Omental fat pad (tissue), 3 donors: ENCODE measurements at regions not wholly inside any gene's neighbourhood (a gene's known extent, or its start where the extent isn't known, plus 50 kb on each side); places are given as distances from the start of the nearest gene placed in this dataset.

Experiments
- ATAC-seq: fragments of 150-250 bp; one replicate; pipeline ENCODE4 v1.9.1; 2016; ENCODE audit warnings: mild to moderate bottlenecking, moderate library complexity; ENCODE audit not compliant: low FRiP score
- DNase-seq: peaks from one replicate; pipeline ENCODE4 v3.0.0-alpha.2; 2019; ENCODE audit warnings: low spot score
- TF ChIP-seq, protein P1 (sequence below), 3 donors: fragments of 450-650 bp; IDR thresholded peaks; one replicate each; pipeline ENCODE4 v1.5.1; 2016 to 2017; ENCODE audit warnings: antibody characterized with exemption in 3 of 3, mild to moderate bottlenecking in 3 of 3, moderate library complexity in 2 of 3

GRCh38 chr15:57782731-57783130 lies 76.2 kb downstream of the POLR2M start:
- no peak for DNase-seq
- TF ChIP-seq, protein P1, sequence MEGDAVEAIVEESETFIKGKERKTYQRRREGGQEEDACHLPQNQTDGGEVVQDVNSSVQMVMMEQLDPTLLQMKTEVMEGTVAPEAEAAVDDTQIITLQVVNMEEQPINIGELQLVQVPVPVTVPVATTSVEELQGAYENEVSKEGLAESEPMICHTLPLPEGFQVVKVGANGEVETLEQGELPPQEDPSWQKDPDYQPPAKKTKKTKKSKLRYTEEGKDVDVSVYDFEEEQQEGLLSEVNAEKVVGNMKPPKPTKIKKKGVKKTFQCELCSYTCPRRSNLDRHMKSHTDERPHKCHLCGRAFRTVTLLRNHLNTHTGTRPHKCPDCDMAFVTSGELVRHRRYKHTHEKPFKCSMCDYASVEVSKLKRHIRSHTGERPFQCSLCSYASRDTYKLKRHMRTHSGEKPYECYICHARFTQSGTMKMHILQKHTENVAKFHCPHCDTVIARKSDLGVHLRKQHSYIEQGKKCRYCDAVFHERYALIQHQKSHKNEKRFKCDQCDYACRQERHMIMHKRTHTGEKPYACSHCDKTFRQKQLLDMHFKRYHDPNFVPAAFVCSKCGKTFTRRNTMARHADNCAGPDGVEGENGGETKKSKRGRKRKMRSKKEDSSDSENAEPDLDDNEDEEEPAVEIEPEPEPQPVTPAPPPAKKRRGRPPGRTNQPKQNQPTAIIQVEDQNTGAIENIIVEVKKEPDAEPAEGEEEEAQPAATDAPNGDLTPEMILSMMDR (IDR thresholded peaks at IDR 0.05): no peak
- ATAC-seq: no peak

GRCh38 chr15:57784081-57784511 lies 77.6 kb downstream of the POLR2M start:
- TF ChIP-seq, protein P1 (IDR thresholded peaks at IDR 0.05): no peak
- ATAC-seq (no peak), DNase-seq (no peak)

DNA sequence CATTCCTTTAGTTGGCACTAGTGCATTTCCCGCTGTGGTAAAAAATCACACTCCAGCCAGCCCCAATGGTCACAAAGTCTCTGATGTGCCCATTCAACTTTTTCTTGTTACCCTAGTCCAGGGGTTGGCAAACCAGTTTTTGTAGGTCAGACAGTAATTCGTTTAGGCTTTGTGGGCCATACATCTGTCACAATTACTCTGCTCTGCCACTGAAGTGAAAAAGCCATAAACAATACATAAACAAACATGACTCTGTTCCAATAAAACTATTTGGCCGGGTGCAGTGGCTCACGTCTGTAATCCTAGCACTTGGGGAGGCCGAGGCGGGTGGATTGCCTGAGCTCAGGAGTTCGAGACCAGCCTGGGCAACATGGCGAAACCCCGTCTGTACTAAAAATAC lies 78.5 kb downstream of the POLR2M start:
- ATAC-seq (no peak), DNase-seq (no peak)
- TF ChIP-seq, protein P1 (IDR thresholded peaks at IDR 0.05): no peak

GRCh38 chr15:57785959-57786358 lies 79.4 kb downstream of the POLR2M start:
- DNase-seq (no peak), ATAC-seq (no peak)
- TF ChIP-seq, protein P1 (IDR thresholded peaks at IDR 0.05): no peak

GRCh38 chr15:57789225-57789624 lies 82.7 kb downstream of the POLR2M start:
- DNase-seq (no peak), ATAC-seq (no peak)
- TF ChIP-seq, protein P1 (IDR thresholded peaks at IDR 0.05): no peak

- ATAC-seq: peak; percentile 55
- TF ChIP-seq, protein P1 (IDR thresholded peaks at IDR 0.05): no peak
- DNase-seq: no peak
These were observed 86.4 kb downstream of the POLR2M start for GRCh38 chr15:57792724-57793449.

- TF ChIP-seq, protein P1 (IDR thresholded peaks at IDR 0.05): no peak
- DNase-seq: no peak
- no peak for ATAC-seq
These were observed 88.7 kb downstream of the POLR2M start for GRCh38 chr15:57795261-57795660.
